ENCODE measurements at regions not wholly inside any gene's neighbourhood (a gene's known extent, or its start where the extent isn't known, plus 50 kb on each side); places are given as distances from the start of the nearest gene placed in this dataset.
"Not testable (repeated sequence)": the region's sequence is repeated elsewhere in the genome, so short reads cannot be mapped to it uniquely, and the experiment has no call there.

- intact Hi-C loops (cut with micrococcal nuclease) = no loop called here
These were observed 200.1 kb downstream of the KCNJ2 start for GRCh38 chr17:70369391-70369790.

- intact Hi-C loops (cut with micrococcal nuclease) = no loop called here
These were observed 201.5 kb downstream of the KCNJ2 start for GRCh38 chr17:70370816-70371215.

- intact Hi-C loops (cut with micrococcal nuclease) = no loop called here
These were observed 204.0 kb downstream of the KCNJ2 start for GRCh38 chr17:70373369-70373768.

GRCh38 chr17:70374496-70374895, 205.2 kb downstream of the KCNJ2 start:
- intact Hi-C loops (cut with micrococcal nuclease) = no loop called here

GRCh38 chr17:70375406-70375805, 206.1 kb downstream of the KCNJ2 start:
- intact Hi-C loops (cut with micrococcal nuclease) = no loop called here

GRCh38 chr17:70375813-70376770, 206.8 kb downstream of the KCNJ2 start:
- intact Hi-C loops (cut with micrococcal nuclease) = no loop called here

- intact Hi-C loops (cut with micrococcal nuclease) = no loop called here
These were observed 208.3 kb downstream of the KCNJ2 start for GRCh38 chr17:70377654-70378053.

- intact Hi-C loops (cut with micrococcal nuclease) = no loop called here
These were observed 208.7 kb downstream of the KCNJ2 start for GRCh38 chr17:70378076-70378475.

GRCh38 chr17:70379945-70380344, 210.6 kb downstream of the KCNJ2 start:
- intact Hi-C loops (cut with micrococcal nuclease) = no loop called here

- intact Hi-C loops (cut with micrococcal nuclease) = not testable (repeated sequence)
These were observed 212.6 kb downstream of the KCNJ2 start for GRCh38 chr17:70381916-70382315.

- intact Hi-C loops (cut with micrococcal nuclease) = no loop called here
These were observed 219.0 kb downstream of the KCNJ2 start for GRCh38 chr17:70388326-70388725.

- intact Hi-C loops (cut with micrococcal nuclease) = not testable (repeated sequence)
These were observed 220.0 kb downstream of the KCNJ2 start for GRCh38 chr17:70389232-70389757.

- intact Hi-C loops (cut with micrococcal nuclease) = no loop called here
These were observed 220.7 kb downstream of the KCNJ2 start for GRCh38 chr17:70390049-70390448.

- intact Hi-C loops (cut with micrococcal nuclease) = no loop called here
These were observed 225.3 kb downstream of the KCNJ2 start for GRCh38 chr17:70394473-70395232.

- intact Hi-C loops (cut with micrococcal nuclease) = no loop called here
These were observed 236.3 kb downstream of the KCNJ2 start for GRCh38 chr17:70405492-70406220.

GRCh38 chr17:70407506-70407905, 238.2 kb downstream of the KCNJ2 start:
- intact Hi-C loops (cut with micrococcal nuclease) = no loop called here

- intact Hi-C loops (cut with micrococcal nuclease) = no loop called here
These were observed 239.4 kb downstream of the KCNJ2 start for GRCh38 chr17:70408768-70409167.

- intact Hi-C loops (cut with micrococcal nuclease) = no loop called here
These were observed 245.0 kb downstream of the KCNJ2 start for GRCh38 chr17:70414300-70414699.

- intact Hi-C loops (cut with micrococcal nuclease) = no loop called here
These were observed 251.6 kb downstream of the KCNJ2 start for GRCh38 chr17:70420861-70421445.

- intact Hi-C loops (cut with micrococcal nuclease) = no loop called here
These were observed 253.5 kb downstream of the KCNJ2 start for GRCh38 chr17:70422862-70423261.

GRCh38 chr17:70423562-70423961, 254.2 kb downstream of the KCNJ2 start:
- intact Hi-C loops (cut with micrococcal nuclease) = no loop called here
